ENCODE measurements at regions not wholly inside any gene's neighbourhood (a gene's known extent, or its start where the extent isn't known, plus 50 kb on each side); places are given as distances from the start of the nearest gene placed in this dataset.

- no peak overlapping the region for H3K4me3 ChIP-seq
- H3K79me2 ChIP-seq (ENCODE audit: insufficient read depth), result no peaks in the 10 kb centered on the region
- H3K9me3 ChIP-seq (ENCODE audit: low read depth), result no peaks in the 10 kb centered on the region
- 0 to 4% methylated on average over 1 of the region's 1 CpG for WGBS, 2 experiments (ENCODE audit: low coverage in 1 of 2, low lambda C conversion rate in 2 of 2, missing lambda C conversion rate in 2 of 2)
- H3K4me2 ChIP-seq (ENCODE audit: unreplicated experiment), result no peak overlapping the region
- no peak overlapping the region for H2AFZ ChIP-seq
- peak; percentile 69 for DNase-seq
- TF ChIP-seq EZH2 (IDR thresholded peaks at IDR 0.05; ENCODE audit: insufficient read depth, poor library complexity, severe bottlenecking), result no peak
- no peak for TF ChIP-seq EZH2phosphoT487 (IDR thresholded peaks at IDR 0.05; ENCODE audit: insufficient read depth, low read depth)
- no peaks in the 10 kb centered on the region for H3F3A ChIP-seq (ENCODE audit: insufficient read depth)
- H3K27me3 ChIP-seq (replicated peaks; ENCODE audit: insufficient read depth), result no peaks in the 10 kb centered on the region
- no peak overlapping the region for H3K9ac ChIP-seq
- H3K9me2 ChIP-seq (ENCODE audit: insufficient read depth), result no peaks in the 10 kb centered on the region
- no peak overlapping the region for H3K27ac ChIP-seq
- H3K36me3 ChIP-seq (ENCODE audit: low read depth), result no peaks in the 10 kb centered on the region
- no peaks in the 10 kb centered on the region for H4K20me1 ChIP-seq (ENCODE audit: insufficient read depth)
- no peaks in the 10 kb centered on the region for H3K4me1 ChIP-seq (ENCODE audit: insufficient read depth)
- in situ Hi-C loops (cut with MboI), result loop anchor here (10.0 kb wide), 2 partner anchors 209 to 329 kb away; no protein-coding TSS in a partner anchor
Observed at GRCh38 chr6:97394160-97394748, 111.2 kb upstream of the MMS22L start.

DNA sequence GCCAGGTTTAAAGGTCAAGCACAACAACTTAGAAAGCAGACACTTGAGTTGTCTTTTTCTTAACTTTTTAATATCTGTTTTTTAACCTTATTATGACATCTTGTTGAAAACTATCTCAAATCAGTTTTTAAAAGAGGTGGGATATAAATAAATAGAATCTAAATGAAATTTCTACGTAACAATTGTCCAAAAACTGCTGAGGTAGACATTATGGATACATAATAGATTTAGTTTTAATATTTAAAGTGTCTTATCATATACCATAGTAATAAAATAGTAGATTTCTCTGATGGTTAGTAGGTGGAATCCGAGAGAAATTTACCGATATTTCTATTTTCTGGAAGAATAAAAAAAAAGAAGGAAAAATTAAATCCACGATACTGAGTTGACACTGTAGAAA lies 113.9 kb upstream of the MMS22L start:
- Histone ChIP-seq H3K36me3 (ENCODE audit: low read depth) (no peaks in the 10 kb centered on the region), H3K9ac (no peak overlapping the region), H3K27ac (no peak overlapping the region), H3K4me2 (ENCODE audit: unreplicated experiment) (no peak overlapping the region), H3K9me2 (ENCODE audit: insufficient read depth) (no peaks in the 10 kb centered on the region), H3K79me2 (ENCODE audit: insufficient read depth) (no peaks in the 10 kb centered on the region), H3K27me3 (replicated peaks; ENCODE audit: insufficient read depth) (no peaks in the 10 kb centered on the region), H3K9me3 (ENCODE audit: low read depth) (no peaks in the 10 kb centered on the region), H3K4me3 (no peak overlapping the region), H2AFZ (no peak overlapping the region), H3K4me1 (ENCODE audit: insufficient read depth) (0 out of 2 replicates have a peak, but pooled peaks cover 8% of the 10 kb centered on the region), H4K20me1 (ENCODE audit: insufficient read depth) (no peaks in the 10 kb centered on the region), H3F3A (ENCODE audit: insufficient read depth) (peaks cover 8% of the 10 kb centered on the region; the same call in 1 of the 2 replicates)
- no peak for TF ChIP-seq EZH2phosphoT487 (IDR thresholded peaks at IDR 0.05; ENCODE audit: insufficient read depth, low read depth)
- no peak for TF ChIP-seq EZH2 (IDR thresholded peaks at IDR 0.05; ENCODE audit: insufficient read depth, poor library complexity, severe bottlenecking)
- DNase-seq, result no peak
- in situ Hi-C loops (cut with MboI), result loop anchor here (10.0 kb wide), 2 partner anchors 212 to 332 kb away; no protein-coding TSS in a partner anchor
- 72 to 73% methylated on average over 4 of the region's 4 CpGs for WGBS, 2 experiments (ENCODE audit: low coverage in 1 of 2, low lambda C conversion rate in 2 of 2, missing lambda C conversion rate in 2 of 2)

DNA sequence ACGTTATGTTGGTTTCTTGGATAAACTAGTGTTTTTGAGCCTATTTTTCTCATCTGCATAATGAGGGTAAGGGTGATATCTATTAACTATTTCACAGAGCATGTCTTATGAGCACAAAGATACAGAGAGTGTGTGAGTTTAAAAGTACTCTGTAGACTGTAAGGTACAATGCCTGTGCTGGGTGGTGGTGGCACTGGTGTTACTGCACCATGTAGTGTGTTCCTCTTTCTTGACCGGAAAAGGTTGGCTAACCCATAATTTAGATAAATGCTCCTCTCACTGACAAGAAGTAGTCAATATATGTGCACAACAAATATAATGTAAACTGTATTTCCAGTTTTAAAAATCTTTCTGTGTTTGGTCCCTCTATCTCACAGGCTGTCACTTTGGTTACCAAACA lies 116.2 kb upstream of the MMS22L start:
- no peaks in the 10 kb centered on the region for H3K36me3 ChIP-seq (ENCODE audit: low read depth)
- no peak overlapping the region for H3K27ac ChIP-seq
- no peak overlapping the region for H3K4me2 ChIP-seq (ENCODE audit: unreplicated experiment)
- in situ Hi-C loops (cut with MboI), result loop anchor here (10.0 kb wide), 2 partner anchors 214 to 334 kb away; no protein-coding TSS in a partner anchor
- no peak for DNase-seq
- H3F3A ChIP-seq (ENCODE audit: insufficient read depth), result peaks cover 8% of the 10 kb centered on the region; the same call in 1 of the 2 replicates
- no peak overlapping the region for H3K9ac ChIP-seq
- H3K9me2 ChIP-seq (ENCODE audit: insufficient read depth), result no peaks in the 10 kb centered on the region
- 80 to 81% methylated on average over 2 of the region's 2 CpGs for WGBS, 2 experiments (ENCODE audit: low coverage in 1 of 2, low lambda C conversion rate in 2 of 2, missing lambda C conversion rate in 2 of 2)
- no peaks in the 10 kb centered on the region for H3K9me3 ChIP-seq (ENCODE audit: low read depth)
- 0 out of 2 replicates have a peak, but pooled peaks cover 9% of the 10 kb centered on the region for H3K4me1 ChIP-seq (ENCODE audit: insufficient read depth)
- TF ChIP-seq EZH2 (IDR thresholded peaks at IDR 0.05; ENCODE audit: insufficient read depth, poor library complexity, severe bottlenecking) (no peak), EZH2phosphoT487 (IDR thresholded peaks at IDR 0.05; ENCODE audit: insufficient read depth, low read depth) (no peak)
- H2AFZ ChIP-seq, result no peak overlapping the region
- H3K27me3 ChIP-seq (replicated peaks; ENCODE audit: insufficient read depth), result no peaks in the 10 kb centered on the region
- H3K79me2 ChIP-seq (ENCODE audit: insufficient read depth), result no peaks in the 10 kb centered on the region
- no peaks in the 10 kb centered on the region for H4K20me1 ChIP-seq (ENCODE audit: insufficient read depth)
- H3K4me3 ChIP-seq, result no peak overlapping the region

GRCh38 chr6:97401533-97401932 lies 118.5 kb upstream of the MMS22L start:
- no peaks in the 10 kb centered on the region for H3K36me3 ChIP-seq (ENCODE audit: low read depth)
- no peak overlapping the region for H3K9ac ChIP-seq
- in situ Hi-C loops (cut with MboI), result no loop called here
- no peaks in the 10 kb centered on the region for H3K9me3 ChIP-seq (ENCODE audit: low read depth)
- no peak overlapping the region for H2AFZ ChIP-seq
- WGBS, 2 experiments (ENCODE audit: low coverage in 1 of 2, low lambda C conversion rate in 2 of 2, missing lambda C conversion rate in 2 of 2), result 0 to 4% methylated on average over 2 of the region's 2 CpGs
- TF ChIP-seq EZH2 (IDR thresholded peaks at IDR 0.05; ENCODE audit: insufficient read depth, poor library complexity, severe bottlenecking) (no peak), EZH2phosphoT487 (IDR thresholded peaks at IDR 0.05; ENCODE audit: insufficient read depth, low read depth) (no peak)
- H3K4me1 ChIP-seq (ENCODE audit: insufficient read depth), result 0 out of 2 replicates have a peak, but pooled peaks cover 9% of the 10 kb centered on the region
- no peaks in the 10 kb centered on the region for H3K9me2 ChIP-seq (ENCODE audit: insufficient read depth)
- no peaks in the 10 kb centered on the region for H3K27me3 ChIP-seq (replicated peaks; ENCODE audit: insufficient read depth)
- H3F3A ChIP-seq (ENCODE audit: insufficient read depth), result peaks cover 8% of the 10 kb centered on the region; the same call in 1 of the 2 replicates
- no peak overlapping the region for H3K27ac ChIP-seq
- H3K79me2 ChIP-seq (ENCODE audit: insufficient read depth), result no peaks in the 10 kb centered on the region
- H3K4me2 ChIP-seq (ENCODE audit: unreplicated experiment), result peak overlapping the region; percentile 17
- H3K4me3 ChIP-seq, result no peak overlapping the region
- H4K20me1 ChIP-seq (ENCODE audit: insufficient read depth), result no peaks in the 10 kb centered on the region
- DNase-seq, result peak; percentile 53

Data from GM23248 (cell line).